Activated T-helper 1 cell treated with anti-CD3 and anti-CD28 coated beads, Interleukin-2, amount 50 U/mL, for 16 hours (primary cell): ENCODE measurements at regions not wholly inside any gene's neighbourhood (a gene's known extent, or its start where the extent isn't known, plus 50 kb on each side); places are given as distances from the start of the nearest gene placed in this dataset.

Experiments used
- DNase-seq, 2 donors: peaks; one replicate each; pipeline ENCODE4 v3.0.0-alpha.2; 2020; ENCODE audit warnings: low read depth in 1 of 2, low spot score in 1 of 2

- DNase-seq, result no peak
Observed at GRCh38 chr5:68352166-68352565, 136.6 kb downstream of the PIK3R1 start.

- no peak for DNase-seq
Observed at GRCh38 chr5:68353605-68354004, 138.0 kb downstream of the PIK3R1 start.

- DNase-seq, result no peak
Observed at GRCh38 chr5:68354315-68354714, 138.8 kb downstream of the PIK3R1 start.

- no peak for DNase-seq
Observed at GRCh38 chr5:68356216-68356615, 140.7 kb downstream of the PIK3R1 start.

- no peak for DNase-seq
Observed at GRCh38 chr5:68356623-68357022, 141.1 kb downstream of the PIK3R1 start.

- DNase-seq, result no peak
Observed at GRCh38 chr5:68359699-68360098, 144.1 kb downstream of the PIK3R1 start.

GRCh38 chr5:68362331-68362730 lies 146.8 kb downstream of the PIK3R1 start:
- DNase-seq, result no peak

- DNase-seq, result no peak
Observed at GRCh38 chr5:68365889-68366288, 150.3 kb downstream of the PIK3R1 start.

- DNase-seq, result no peak
Observed at GRCh38 chr5:68367287-68367686, 151.7 kb downstream of the PIK3R1 start.

GRCh38 chr5:68367717-68368116 lies 152.2 kb downstream of the PIK3R1 start:
- DNase-seq, result no peak

GRCh38 chr5:68368311-68369022 lies 152.9 kb downstream of the PIK3R1 start:
- no peak for DNase-seq

- DNase-seq, result no peak
Observed at GRCh38 chr5:68369023-68369359, 153.4 kb downstream of the PIK3R1 start.

- DNase-seq, result no peak
Observed at GRCh38 chr5:68369457-68370125, 154.0 kb downstream of the PIK3R1 start.

- no peak for DNase-seq
Observed at GRCh38 chr5:68370196-68370595, 154.6 kb downstream of the PIK3R1 start.

GRCh38 chr5:68371607-68372006 lies 156.1 kb downstream of the PIK3R1 start:
- DNase-seq, result no peak

GRCh38 chr5:68372161-68372560 lies 156.6 kb downstream of the PIK3R1 start:
- no peak for DNase-seq

GRCh38 chr5:68373050-68373449 lies 157.5 kb downstream of the PIK3R1 start:
- DNase-seq, result no peak

GRCh38 chr5:68374796-68375518 lies 159.4 kb downstream of the PIK3R1 start:
- no peak for DNase-seq

- DNase-seq, result no peak
Observed at GRCh38 chr5:68375540-68375939, 160.0 kb downstream of the PIK3R1 start.

- DNase-seq, result no peak
Observed at GRCh38 chr5:68376935-68377334, 161.4 kb downstream of the PIK3R1 start.

GRCh38 chr5:68377733-68378132 lies 162.2 kb downstream of the PIK3R1 start:
- DNase-seq, result no peak

GRCh38 chr5:68378204-68378820 lies 162.8 kb downstream of the PIK3R1 start:
- DNase-seq, result no peak
